ENCODE measurements at regions not wholly inside any gene's neighbourhood (a gene's known extent, or its start where the extent isn't known, plus 50 kb on each side); places are given as distances from the start of the nearest gene placed in this dataset.

- in situ Hi-C loops (cut with MboI; ENCODE audit: low pct_unique_long_range_greater_than_20kb, low sequenced_read_pairs, unreplicated experiment): no loop called here
- no peak for TF ChIP-seq CTCF (IDR thresholded peaks at IDR 0.05; ENCODE audit: extremely low read depth, insufficient read depth, missing control alignments)
- no peak for DNase-seq (ENCODE audit: low spot score)
Measured at GRCh38 chr6:139748353-139749146, 374.1 kb upstream of the CITED2 start.

GRCh38 chr6:139747154-139747553 lies 372.7 kb upstream of the CITED2 start:
- in situ Hi-C loops (cut with MboI; ENCODE audit: low pct_unique_long_range_greater_than_20kb, low sequenced_read_pairs, unreplicated experiment): no loop called here
- no peak for DNase-seq (ENCODE audit: low spot score)
- no peak for TF ChIP-seq CTCF (IDR thresholded peaks at IDR 0.05; ENCODE audit: extremely low read depth, insufficient read depth, missing control alignments)

GRCh38 chr6:139744891-139745290 lies 370.4 kb upstream of the CITED2 start:
- no peak for DNase-seq (ENCODE audit: low spot score)
- in situ Hi-C loops (cut with MboI; ENCODE audit: low pct_unique_long_range_greater_than_20kb, low sequenced_read_pairs, unreplicated experiment): no loop called here
- TF ChIP-seq CTCF (IDR thresholded peaks at IDR 0.05; ENCODE audit: extremely low read depth, insufficient read depth, missing control alignments): no peak

- in situ Hi-C loops (cut with MboI; ENCODE audit: low pct_unique_long_range_greater_than_20kb, low sequenced_read_pairs, unreplicated experiment): no loop called here
- no peak for TF ChIP-seq CTCF (IDR thresholded peaks at IDR 0.05; ENCODE audit: extremely low read depth, insufficient read depth, missing control alignments)
- no peak for DNase-seq (ENCODE audit: low spot score)
Measured at GRCh38 chr6:139743664-139744437, 369.4 kb upstream of the CITED2 start.

- DNase-seq (ENCODE audit: low spot score): no peak
- in situ Hi-C loops (cut with MboI; ENCODE audit: low pct_unique_long_range_greater_than_20kb, low sequenced_read_pairs, unreplicated experiment): no loop called here
- TF ChIP-seq CTCF (IDR thresholded peaks at IDR 0.05; ENCODE audit: extremely low read depth, insufficient read depth, missing control alignments): no peak
Measured at GRCh38 chr6:139742671-139743070, 368.2 kb upstream of the CITED2 start.

- no peak for TF ChIP-seq CTCF (IDR thresholded peaks at IDR 0.05; ENCODE audit: extremely low read depth, insufficient read depth, missing control alignments)
- DNase-seq (ENCODE audit: low spot score): no peak
- in situ Hi-C loops (cut with MboI; ENCODE audit: low pct_unique_long_range_greater_than_20kb, low sequenced_read_pairs, unreplicated experiment): no loop called here
Measured at GRCh38 chr6:139738801-139739455, 364.5 kb upstream of the CITED2 start.
